ENCODE measurements at regions not wholly inside any gene's neighbourhood (a gene's known extent, or its start where the extent isn't known, plus 50 kb on each side); places are given as distances from the start of the nearest gene placed in this dataset.
"Not testable (repeated sequence)": the region's sequence is repeated elsewhere in the genome, so short reads cannot be mapped to it uniquely, and the experiment has no call there.

DNA sequence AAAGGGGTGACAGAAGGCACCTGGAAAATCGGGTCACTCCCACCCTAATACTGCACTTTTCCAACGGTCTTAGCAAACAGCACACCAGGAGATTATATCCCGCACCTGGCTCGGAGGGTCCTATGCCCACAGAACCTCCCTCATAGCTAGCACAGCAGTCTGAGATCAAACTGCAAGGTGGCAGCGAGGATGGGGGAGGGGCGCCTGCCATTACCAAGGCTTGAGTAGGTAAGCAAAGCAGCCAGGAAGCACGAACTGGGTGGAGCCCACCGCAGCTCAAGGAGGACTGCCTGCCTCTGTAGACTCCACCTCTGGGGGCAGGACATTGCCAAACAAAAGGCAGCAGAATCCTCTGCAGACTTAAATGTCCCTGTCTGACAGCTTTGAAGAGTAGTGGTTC, 101.8 kb downstream of the TBX20 start:
- not testable (repeated sequence) for H3K27ac Mint-ChIP-seq (ENCODE audit: low read depth); H3K4me1 Mint-ChIP-seq; H3K4me3 Mint-ChIP-seq; H3K9me3 Mint-ChIP-seq; H3K36me3 Mint-ChIP-seq (ENCODE audit: insufficient read depth); ATAC-seq (replicated peaks; ENCODE audit: extremely low read depth, poor library complexity, severe bottlenecking); DNase-seq (ENCODE audit: low spot score in 2 of 2)
- H3K27me3 Mint-ChIP-seq, result peaks cover 48% of the 10 kb centered on the region

DNA sequence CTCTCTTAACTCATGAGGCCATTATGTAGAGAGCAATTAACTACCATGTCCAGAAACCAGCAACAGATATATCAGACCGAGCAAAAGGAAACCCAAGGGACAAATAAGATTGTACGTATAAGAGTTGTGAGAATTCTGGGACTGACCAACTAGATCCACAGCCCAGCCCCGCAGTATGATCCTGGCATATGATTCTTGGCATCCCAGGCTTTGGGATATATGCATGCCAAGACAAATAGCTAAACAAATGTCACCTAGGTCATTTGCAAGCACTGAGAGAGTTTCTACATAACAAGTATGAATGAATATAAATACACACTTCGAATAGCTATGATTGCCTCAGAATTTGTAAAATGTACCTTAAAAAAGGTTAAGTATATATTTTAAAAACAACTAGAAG, 105.9 kb downstream of the TBX20 start:
- not testable (repeated sequence) for H3K4me3 Mint-ChIP-seq; H3K36me3 Mint-ChIP-seq (ENCODE audit: insufficient read depth); H3K9me3 Mint-ChIP-seq; H3K4me1 Mint-ChIP-seq; H3K27ac Mint-ChIP-seq (ENCODE audit: low read depth); ATAC-seq (replicated peaks; ENCODE audit: extremely low read depth, poor library complexity, severe bottlenecking); DNase-seq (ENCODE audit: low spot score in 2 of 2)
- peaks cover 18% of the 10 kb centered on the region for H3K27me3 Mint-ChIP-seq

DNA sequence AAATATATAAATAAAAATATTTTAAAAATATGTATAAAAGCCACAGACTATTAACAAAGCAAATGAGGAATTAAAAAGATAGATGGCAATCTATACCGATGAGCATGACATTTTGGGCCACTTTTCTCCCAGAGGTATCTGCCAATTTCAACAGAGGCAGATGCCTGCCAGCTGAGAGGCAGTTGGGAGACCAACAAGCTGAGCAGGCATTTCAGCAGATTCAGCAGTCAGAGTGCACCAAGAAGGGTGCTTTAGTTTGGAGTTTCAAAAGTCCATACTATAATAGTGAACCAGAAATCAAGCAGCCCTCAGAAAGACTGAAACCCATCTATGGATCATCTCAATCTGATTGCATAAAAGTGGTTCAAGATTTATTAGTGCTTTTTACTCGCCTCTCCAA, 104.8 kb upstream of the DPY19L1 start:
- not testable (repeated sequence) for DNase-seq (ENCODE audit: low spot score in 2 of 2); H3K4me3 Mint-ChIP-seq; H3K9me3 Mint-ChIP-seq; H3K4me1 Mint-ChIP-seq; ATAC-seq (replicated peaks; ENCODE audit: extremely low read depth, poor library complexity, severe bottlenecking); H3K27ac Mint-ChIP-seq (ENCODE audit: low read depth); H3K36me3 Mint-ChIP-seq (ENCODE audit: insufficient read depth); H3K27me3 Mint-ChIP-seq

DNA sequence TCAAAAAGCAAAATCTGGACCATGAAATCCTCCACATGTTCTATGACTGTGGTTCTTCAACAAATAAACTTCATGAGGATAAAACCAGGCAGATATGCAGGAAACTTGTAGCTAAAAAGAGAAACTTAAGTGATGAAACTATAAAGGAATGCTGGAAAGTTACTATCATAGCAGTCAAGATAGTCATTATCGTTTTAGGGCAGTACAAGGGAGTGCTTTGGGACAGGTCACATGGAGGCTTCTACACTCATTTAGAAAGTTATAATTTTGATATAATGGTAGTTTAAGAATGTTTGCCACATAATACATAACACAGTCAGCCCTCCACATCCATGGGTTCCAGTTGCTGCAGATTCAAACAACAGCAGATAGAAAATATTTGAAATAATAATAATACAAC, 102.0 kb upstream of the DPY19L1 start:
- not testable (repeated sequence) for H3K9me3 Mint-ChIP-seq; H3K4me1 Mint-ChIP-seq; H3K36me3 Mint-ChIP-seq (ENCODE audit: insufficient read depth); ATAC-seq (replicated peaks; ENCODE audit: extremely low read depth, poor library complexity, severe bottlenecking); H3K27ac Mint-ChIP-seq (ENCODE audit: low read depth); DNase-seq (ENCODE audit: low spot score in 2 of 2); H3K4me3 Mint-ChIP-seq
- H3K27me3 Mint-ChIP-seq, result peaks cover 26% of the 10 kb centered on the region

DNA sequence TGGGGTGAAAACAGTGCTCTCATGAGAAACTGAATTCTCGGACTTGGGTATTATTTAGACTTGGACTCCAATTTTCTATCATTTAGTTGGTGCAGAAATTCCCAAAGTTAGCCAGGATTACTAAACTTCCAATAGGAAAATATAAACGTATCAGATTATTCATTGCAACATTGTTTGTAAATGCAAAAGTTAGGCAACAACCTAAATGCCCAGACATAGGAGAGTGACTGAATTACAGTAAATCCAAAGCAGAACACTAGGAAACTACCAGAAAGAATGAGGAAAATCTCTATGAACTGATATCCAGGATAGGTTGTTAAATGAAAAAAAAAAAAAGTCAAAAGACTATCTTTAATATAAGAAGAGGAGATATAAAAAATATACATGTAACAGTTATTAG, 96.2 kb upstream of the DPY19L1 start:
- not testable (repeated sequence) for ATAC-seq (replicated peaks; ENCODE audit: extremely low read depth, poor library complexity, severe bottlenecking); H3K9me3 Mint-ChIP-seq; H3K4me1 Mint-ChIP-seq; H3K4me3 Mint-ChIP-seq; DNase-seq (ENCODE audit: low spot score in 2 of 2); H3K27ac Mint-ChIP-seq (ENCODE audit: low read depth); H3K36me3 Mint-ChIP-seq (ENCODE audit: insufficient read depth)
- H3K27me3 Mint-ChIP-seq, result peaks cover 67% of the 10 kb centered on the region

DNA sequence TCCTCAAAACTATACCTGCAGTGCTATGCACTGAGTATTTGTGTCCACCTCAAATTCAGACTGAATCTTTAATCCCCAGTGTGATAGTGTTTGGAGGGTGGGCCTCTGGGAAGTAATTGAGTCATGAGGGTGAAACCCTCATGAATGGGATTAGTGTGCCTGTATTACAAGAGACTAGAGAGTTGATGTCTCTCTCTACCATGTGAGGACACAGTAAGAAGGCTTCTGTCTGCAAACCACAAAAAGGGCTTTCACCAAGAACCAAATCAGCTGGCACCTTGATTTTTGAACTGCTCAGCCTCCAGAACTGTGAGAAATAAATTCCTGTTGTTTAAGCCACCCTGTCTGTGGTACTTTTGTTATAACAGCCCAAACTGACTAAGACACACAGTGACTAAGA, 95.7 kb upstream of the DPY19L1 start:
- not testable (repeated sequence) for DNase-seq (ENCODE audit: low spot score in 2 of 2); H3K9me3 Mint-ChIP-seq; H3K27ac Mint-ChIP-seq (ENCODE audit: low read depth); H3K4me1 Mint-ChIP-seq; H3K4me3 Mint-ChIP-seq; H3K36me3 Mint-ChIP-seq (ENCODE audit: insufficient read depth); ATAC-seq (replicated peaks; ENCODE audit: extremely low read depth, poor library complexity, severe bottlenecking)
- H3K27me3 Mint-ChIP-seq, result peaks cover 67% of the 10 kb centered on the region

DNA sequence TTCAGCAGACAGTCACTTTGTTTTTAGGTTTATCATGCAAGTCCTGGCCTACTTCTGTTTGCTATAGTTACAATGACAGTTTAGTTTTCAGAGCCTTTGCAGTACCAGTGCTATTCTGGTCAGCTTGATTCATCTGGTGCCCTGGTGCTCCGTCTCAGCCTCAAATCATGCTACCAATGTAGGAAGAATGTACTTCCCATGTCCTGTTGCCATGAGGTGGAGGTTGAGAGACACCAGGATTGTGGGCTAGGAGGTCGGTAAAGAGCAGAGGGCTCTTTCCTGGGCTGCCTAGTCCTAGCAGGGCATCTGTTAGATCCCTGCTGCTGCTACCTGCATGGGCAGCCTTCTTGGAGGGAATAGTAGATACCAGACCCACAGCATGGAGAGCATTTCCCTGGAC, 91.4 kb upstream of the DPY19L1 start:
- peaks cover 45% of the 10 kb centered on the region for H3K27me3 Mint-ChIP-seq

DNA sequence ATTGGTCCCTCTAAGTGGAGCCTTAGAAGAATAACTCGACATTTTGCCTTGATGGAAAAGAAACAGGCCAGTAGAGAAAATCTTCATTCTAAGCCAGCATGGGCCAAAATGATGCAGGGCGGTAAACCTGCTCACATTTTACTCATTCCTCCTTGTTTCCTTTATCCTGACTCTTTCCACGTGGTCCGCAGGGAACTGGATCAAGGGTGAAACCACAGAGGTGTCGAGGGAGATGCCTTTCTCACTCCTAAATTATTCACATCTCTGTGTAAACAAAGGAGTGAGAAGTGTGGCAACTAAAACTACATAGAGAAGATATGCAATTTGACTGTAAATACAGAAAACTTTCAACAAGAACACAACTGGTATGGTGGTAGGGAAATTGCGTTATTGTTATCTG, 81.2 kb upstream of the DPY19L1 start:
- not testable (repeated sequence) for H3K36me3 Mint-ChIP-seq (ENCODE audit: insufficient read depth); H3K4me3 Mint-ChIP-seq; H3K4me1 Mint-ChIP-seq; DNase-seq (ENCODE audit: low spot score in 2 of 2); H3K27ac Mint-ChIP-seq (ENCODE audit: low read depth); ATAC-seq (replicated peaks; ENCODE audit: extremely low read depth, poor library complexity, severe bottlenecking); H3K9me3 Mint-ChIP-seq
- H3K27me3 Mint-ChIP-seq, result peaks cover 16% of the 10 kb centered on the region

More for the DNA sequence above, 91.4 kb upstream of the DPY19L1 start:
- not testable (repeated sequence) for DNase-seq (ENCODE audit: low spot score in 2 of 2); ATAC-seq (replicated peaks; ENCODE audit: extremely low read depth, poor library complexity, severe bottlenecking); H3K4me1 Mint-ChIP-seq; H3K9me3 Mint-ChIP-seq; H3K36me3 Mint-ChIP-seq (ENCODE audit: insufficient read depth); H3K27ac Mint-ChIP-seq (ENCODE audit: low read depth); H3K4me3 Mint-ChIP-seq

DNA sequence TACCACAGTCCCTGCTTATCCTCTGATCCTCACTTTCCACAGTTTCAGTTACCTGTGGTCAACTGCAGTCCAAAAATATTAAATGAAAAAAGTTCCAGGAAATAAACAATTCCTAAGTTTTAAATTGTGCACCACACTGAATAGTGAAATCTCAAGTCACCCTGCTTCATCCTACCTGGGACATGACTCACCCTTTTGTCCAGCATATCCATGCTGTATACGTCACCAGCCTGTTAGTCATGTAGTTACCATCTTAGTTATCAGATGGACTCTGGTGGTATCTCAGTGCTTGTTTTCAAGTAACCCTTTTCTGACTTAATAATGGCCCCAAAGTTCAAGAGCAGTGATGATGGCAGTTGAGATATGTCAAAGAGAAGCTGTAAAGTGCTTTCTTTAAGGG, 69.4 kb upstream of the DPY19L1 start:
- not testable (repeated sequence) for H3K4me3 Mint-ChIP-seq; H3K9me3 Mint-ChIP-seq; ATAC-seq (replicated peaks; ENCODE audit: extremely low read depth, poor library complexity, severe bottlenecking); H3K36me3 Mint-ChIP-seq (ENCODE audit: insufficient read depth); H3K27ac Mint-ChIP-seq (ENCODE audit: low read depth); DNase-seq (ENCODE audit: low spot score in 2 of 2); H3K4me1 Mint-ChIP-seq
- peaks cover 40% of the 10 kb centered on the region for H3K27me3 Mint-ChIP-seq

DNA sequence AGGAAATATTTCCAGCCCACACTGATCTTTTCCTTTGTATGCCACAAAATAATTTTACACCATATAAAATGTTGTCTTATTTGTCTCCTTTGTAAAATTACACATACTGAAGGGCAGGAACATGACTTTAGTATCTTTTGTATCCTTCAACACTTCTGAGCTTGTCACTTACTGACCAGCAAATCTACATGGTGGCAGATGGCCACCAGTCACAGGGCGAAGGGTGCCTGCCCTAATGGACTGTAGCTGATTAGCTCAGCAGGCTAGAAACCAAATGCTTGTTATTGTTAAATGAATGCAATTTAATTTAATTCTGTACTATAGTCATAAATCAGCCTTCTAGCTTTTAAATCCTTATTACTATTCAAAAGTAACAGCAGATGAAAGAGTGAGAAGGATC, 68.2 kb upstream of the DPY19L1 start:
- ATAC-seq (replicated peaks; ENCODE audit: extremely low read depth, poor library complexity, severe bottlenecking); H3K4me1 Mint-ChIP-seq; H3K27ac Mint-ChIP-seq (ENCODE audit: low read depth); H3K9me3 Mint-ChIP-seq; H3K4me3 Mint-ChIP-seq; H3K36me3 Mint-ChIP-seq (ENCODE audit: insufficient read depth); DNase-seq (ENCODE audit: low spot score in 2 of 2): not testable (repeated sequence)
- H3K27me3 Mint-ChIP-seq, result peaks cover 40% of the 10 kb centered on the region

DNA sequence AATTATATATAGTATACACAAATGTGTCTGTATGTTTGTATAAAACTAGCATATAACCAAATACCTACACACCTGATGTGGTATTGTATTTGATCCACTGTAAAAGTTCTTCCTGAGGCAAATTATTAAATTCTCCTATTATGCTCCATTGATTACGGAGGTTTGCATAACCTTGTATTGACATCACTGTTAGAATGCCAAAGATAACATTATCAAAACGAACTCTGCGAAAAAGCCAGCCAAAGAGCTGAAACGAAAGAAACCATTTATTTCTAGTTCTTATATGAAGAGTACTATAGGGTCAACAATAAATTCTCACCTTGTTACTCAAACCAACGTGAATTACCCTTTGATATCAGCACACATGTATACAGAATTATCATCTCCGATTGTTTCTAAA, 65.6 kb upstream of the DPY19L1 start:
- not testable (repeated sequence) for H3K27ac Mint-ChIP-seq (ENCODE audit: low read depth); ATAC-seq (replicated peaks; ENCODE audit: extremely low read depth, poor library complexity, severe bottlenecking); DNase-seq (ENCODE audit: low spot score in 2 of 2); H3K4me3 Mint-ChIP-seq; H3K4me1 Mint-ChIP-seq; H3K36me3 Mint-ChIP-seq (ENCODE audit: insufficient read depth); H3K9me3 Mint-ChIP-seq
- H3K27me3 Mint-ChIP-seq, result peaks cover 38% of the 10 kb centered on the region

DNA sequence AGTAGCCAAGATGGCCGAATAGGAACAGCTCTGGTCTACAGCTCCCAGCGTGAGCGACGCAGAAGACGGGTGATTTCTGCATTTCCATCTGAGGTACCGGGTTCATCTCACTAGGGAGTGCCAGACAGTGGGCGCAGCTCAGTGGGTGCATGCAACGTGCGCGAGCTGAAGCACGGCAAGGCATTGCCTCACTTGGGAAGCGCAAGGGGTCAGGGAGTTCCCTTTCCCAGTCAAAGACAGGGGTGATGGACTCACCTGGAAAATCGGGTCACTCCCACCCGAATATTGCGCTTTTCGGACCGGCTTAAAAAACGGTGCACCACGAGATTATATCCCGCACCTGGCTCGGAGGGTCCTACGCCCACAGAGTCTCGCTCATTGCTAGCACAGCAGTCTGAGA, 55.7 kb upstream of the DPY19L1 start:
- peaks cover 25% of the 10 kb centered on the region for H3K27me3 Mint-ChIP-seq

More for the DNA sequence above, 55.7 kb upstream of the DPY19L1 start:
- not testable (repeated sequence) for H3K4me3 Mint-ChIP-seq; H3K4me1 Mint-ChIP-seq; H3K27ac Mint-ChIP-seq (ENCODE audit: low read depth); H3K36me3 Mint-ChIP-seq (ENCODE audit: insufficient read depth); DNase-seq (ENCODE audit: low spot score in 2 of 2); H3K9me3 Mint-ChIP-seq; ATAC-seq (replicated peaks; ENCODE audit: extremely low read depth, poor library complexity, severe bottlenecking)
